ENCODE measurements at regions not wholly inside any gene's neighbourhood (a gene's known extent, or its start where the extent isn't known, plus 50 kb on each side); places are given as distances from the start of the nearest gene placed in this dataset.

GRCh38 chr11:45037434-45038005, 86.8 kb upstream of the TP53I11 start:
- no peak for DNase-seq

DNA sequence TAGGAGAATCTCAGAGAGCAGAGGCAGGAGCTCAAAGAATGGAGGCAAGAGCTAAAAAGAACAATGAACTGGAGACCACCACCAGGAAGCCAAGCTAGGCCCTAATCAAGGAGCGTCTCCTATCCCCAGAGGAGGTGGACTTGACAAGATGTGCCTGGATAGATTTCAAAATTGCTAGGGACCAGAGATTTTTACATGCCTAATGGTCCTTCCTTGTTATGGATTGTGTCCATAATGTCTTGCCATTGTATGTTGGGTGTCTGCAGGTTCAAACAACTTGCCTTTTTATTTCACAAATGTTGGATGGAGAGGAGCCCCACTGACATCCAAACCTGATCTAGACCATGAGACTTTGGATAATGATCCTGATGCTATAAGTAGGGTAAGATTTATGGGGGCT, 88.2 kb upstream of the TP53I11 start:
- DNase-seq, result no peak

DNA sequence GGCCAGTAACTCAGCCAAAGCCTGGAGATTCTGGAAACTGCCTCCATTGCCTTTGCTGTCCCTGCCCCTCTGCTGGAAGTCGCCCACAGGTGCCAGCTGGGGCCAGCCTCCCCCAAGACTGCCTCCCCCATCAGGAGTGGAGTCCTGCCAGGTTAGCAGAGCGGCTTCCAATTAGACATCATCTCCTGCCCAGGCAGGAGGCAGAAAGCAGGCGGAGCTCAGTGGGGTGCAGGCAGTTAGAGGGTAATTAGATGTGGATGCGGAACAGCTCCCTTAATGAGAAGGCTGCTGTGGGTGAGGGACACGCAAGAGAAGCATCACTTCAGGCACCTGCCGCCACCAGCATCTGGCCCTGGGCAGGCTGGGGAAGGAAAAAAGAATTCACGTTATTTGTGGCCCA, 90.9 kb upstream of the TP53I11 start:
- DNase-seq, result no peak

GRCh38 chr11:45042560-45042959, 91.9 kb upstream of the TP53I11 start:
- DNase-seq, result no peak

DNA sequence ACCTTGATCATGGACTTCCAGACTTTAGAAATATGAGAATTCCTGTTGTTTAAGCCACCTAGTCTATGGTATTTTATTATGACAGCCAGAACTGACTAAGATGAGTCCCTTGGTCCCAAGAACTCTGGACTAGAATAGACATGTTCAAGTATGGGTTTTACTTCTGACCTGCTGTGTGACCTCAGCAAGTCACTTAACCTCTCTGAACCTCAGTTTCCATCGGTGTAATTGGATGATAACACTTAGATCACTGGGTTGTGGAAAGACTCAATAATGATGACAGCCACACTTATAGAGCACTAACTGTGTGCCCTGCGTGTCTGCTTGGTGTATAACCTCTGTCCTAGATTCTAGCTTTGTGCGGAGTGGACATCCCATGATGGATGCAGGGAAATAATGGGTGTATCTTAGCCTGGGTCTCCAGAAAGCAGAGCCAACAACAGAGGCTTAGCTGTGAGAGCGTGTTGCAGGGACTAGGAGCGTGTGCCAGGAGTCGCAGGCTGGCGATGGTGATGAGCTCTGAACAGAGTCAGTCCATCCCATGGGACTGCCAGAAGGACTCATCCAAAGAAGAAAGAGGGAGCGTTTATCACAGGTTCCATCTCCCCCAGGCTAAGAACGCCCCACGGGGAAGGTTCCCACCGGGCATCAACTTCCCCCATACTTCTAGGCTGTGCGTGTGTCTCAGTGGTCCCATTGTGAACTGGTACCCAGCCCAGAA, 93.2 kb upstream of the TP53I11 start:
- DNase-seq, result no peak

DNA sequence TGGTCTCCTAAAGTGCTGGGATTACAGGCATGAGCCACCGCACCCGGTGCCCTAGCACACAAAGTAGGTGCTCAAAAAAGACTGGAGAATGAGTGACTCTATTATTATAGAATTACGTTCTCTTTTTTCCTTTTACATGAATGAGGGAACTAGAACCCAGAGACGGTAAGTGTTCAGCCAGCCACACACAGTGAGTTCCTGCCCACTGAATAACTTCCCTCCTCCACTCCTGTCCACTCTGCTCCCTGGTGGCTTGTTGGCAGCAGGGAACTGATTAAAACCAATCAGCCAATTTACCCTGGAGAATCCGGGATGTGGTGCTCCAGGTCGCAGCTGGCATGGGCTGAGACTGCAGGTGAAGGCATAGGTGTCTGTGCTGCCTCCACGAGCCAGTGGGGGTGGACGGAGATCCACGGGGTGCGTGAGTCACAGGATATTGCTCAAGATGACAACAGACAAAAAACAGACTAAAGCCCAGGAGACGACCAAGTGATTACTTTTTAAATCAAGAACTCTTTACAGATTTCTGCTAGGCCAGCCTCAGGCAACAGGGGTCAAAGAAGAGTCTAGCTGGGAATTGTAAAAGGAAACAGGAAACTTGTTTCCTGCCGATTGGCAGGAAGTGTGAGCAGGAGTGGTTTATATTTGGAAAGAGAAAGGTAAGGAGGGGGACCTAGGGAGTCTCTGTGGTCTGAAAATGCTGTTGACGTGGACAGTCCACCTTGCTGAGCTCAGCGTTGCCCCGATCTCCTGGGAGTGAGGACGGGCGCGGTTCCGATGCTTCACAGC, 95.2 kb upstream of the TP53I11 start:
- no peak for DNase-seq

DNA sequence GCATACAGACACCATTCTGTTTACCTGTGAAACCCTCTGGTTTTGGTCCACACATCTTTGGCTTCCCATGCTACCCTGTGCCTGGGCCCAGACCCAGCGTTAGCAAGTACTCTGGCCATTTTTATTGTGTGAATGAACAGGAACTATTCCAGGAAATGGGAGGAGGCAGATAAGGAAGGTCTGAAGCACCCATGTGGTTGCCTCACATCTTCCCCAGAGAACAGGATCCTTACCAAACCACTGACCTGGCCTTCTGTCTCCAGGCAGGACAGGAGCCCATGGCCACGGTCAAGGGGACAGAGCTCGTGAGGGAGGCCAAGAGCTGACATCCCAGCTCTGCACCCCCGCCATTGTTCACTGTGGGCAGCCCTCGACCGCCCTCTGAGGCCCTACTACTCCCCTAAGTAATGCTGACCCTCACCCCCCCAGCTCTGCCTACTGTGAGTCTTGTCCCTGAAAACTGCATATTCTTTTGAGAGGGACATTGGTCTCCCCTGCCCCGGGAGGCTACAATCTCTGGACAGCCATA, 97.7 kb upstream of the TP53I11 start:
- no peak for DNase-seq

DNA sequence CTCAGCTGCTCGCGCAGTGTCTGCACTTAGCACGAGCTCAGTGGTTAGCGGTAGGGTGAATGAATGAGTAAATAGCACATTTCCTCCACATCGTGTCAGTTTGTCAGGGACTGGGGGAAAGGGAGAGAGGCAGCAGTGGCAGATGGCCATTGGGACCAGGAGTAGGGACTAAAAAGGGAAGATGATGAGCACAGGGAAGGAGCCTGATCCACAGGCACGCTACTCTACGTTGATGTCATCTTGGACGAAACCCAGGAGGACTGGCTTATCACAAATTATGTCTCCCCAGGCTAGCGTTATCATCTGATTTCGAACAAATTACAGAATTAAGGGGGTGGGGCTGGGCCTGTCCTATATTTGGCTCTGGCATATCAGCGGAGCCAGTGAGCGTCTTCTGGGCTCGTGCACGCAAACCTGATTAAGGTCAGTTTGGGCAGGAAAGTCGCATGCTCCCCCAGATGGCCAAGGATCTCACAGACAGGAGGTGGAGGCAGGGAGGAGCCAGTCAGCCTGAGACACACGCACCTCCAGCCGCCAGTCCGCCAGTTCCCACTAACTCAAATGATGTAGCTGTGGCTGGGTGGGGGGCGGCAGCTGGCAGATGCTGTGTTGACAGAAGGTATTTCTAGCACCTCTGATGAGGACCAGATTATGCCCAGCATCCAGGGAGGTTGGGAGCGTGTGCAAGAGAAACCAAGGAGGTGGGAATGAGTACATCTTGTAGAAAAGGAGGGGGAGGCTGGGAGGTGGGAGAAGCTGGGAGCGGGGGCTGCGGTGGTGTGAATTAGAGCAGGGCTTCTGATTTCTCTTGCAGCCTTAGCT, 97.4 kb upstream of the PRDM11 start:
- DNase-seq, result no peak

DNA sequence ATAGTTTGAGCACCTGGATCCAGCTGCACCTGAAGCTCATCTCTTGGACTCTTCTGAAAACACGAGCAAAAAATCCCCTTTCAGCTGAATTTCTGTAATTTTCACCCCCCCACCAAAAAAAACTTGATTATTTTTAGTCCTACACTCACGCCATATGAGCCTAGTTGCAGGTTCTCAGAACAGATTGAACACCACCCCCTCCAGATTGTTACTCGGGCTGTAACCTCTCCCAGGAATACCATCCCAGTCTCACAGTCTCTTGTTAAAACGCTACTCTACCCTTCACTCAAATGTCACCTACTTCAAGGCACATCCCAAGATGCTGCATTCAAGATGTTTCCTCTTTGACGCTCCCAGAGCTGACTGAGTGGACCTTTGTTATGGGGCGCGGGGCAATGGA, 96.3 kb upstream of the PRDM11 start:
- no peak for DNase-seq

- no peak for DNase-seq
These were observed 94.8 kb upstream of the PRDM11 start for GRCh38 chr11:45051621-45052020.

DNA sequence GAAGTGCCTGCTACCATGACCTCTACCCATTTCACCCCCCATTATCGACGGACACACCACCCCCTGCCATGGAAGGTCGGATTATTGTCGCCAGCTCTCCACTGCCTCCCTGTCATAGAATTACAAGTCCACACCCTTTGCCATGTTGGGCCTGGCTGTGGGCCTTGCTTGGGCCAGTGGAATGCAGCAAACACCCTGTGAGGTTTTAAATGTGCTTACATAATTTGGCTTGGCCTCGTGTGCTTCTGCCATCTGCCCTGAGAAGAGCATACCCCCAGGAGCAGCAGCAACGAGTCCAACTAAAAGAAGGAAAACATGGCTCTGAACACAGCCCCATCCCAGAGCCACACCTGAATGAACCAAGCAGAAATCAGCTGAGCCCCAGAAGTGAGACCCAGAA, 94.1 kb upstream of the PRDM11 start:
- DNase-seq, result no peak

- no peak for DNase-seq
These were observed 92.5 kb upstream of the PRDM11 start for GRCh38 chr11:45053736-45054446.

GRCh38 chr11:45054956-45055355, 91.5 kb upstream of the PRDM11 start:
- no peak for DNase-seq

DNA sequence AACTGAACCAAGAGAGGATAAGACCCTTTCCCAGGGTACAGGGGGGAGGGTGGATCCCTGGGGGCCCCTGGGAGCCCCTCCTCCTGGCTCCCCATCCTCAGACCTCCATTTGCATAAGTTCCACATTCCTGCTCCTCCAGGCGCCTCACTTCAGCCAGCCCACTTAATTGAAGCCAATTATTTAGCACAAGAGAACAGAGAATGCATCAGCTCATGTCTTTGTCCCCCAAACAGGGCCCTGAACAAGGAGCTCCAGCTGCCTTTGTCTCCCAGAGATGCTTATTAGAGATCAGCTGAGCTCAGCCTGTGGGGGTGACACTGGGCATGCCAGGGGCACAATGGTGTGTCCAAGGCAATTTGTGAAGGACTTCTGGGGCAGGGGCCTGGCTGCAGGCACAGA, 89.9 kb upstream of the PRDM11 start:
- DNase-seq, result no peak

- no peak for DNase-seq
These were observed 88.3 kb upstream of the PRDM11 start for GRCh38 chr11:45057938-45058646.

GRCh38 chr11:45058647-45058950, 87.8 kb upstream of the PRDM11 start:
- no peak for DNase-seq

- DNase-seq, result no peak
These were observed 85.7 kb upstream of the PRDM11 start for GRCh38 chr11:45060707-45061106.

DNA sequence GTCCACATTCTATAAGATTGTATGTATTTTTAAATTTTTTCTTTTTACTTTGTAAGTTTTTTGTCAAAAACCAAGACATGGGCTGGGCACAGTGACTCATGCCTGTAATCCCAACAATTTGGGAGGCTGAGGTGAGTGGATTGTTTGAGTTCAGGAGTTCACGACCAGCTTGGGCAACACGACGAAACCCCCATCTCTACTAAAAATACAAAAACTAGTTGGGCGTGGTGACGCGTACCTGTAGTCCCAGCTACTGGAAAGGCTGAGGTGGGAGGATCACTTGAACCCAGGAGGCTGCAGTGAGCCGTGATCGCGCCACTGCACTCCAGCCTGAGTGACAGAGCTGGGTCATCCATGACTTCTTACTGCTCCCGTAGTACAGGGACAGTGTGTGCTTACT, 84.8 kb upstream of the PRDM11 start:
- DNase-seq, result no peak

- DNase-seq, result no peak
These were observed 84.3 kb upstream of the PRDM11 start for GRCh38 chr11:45062115-45062514.

DNA sequence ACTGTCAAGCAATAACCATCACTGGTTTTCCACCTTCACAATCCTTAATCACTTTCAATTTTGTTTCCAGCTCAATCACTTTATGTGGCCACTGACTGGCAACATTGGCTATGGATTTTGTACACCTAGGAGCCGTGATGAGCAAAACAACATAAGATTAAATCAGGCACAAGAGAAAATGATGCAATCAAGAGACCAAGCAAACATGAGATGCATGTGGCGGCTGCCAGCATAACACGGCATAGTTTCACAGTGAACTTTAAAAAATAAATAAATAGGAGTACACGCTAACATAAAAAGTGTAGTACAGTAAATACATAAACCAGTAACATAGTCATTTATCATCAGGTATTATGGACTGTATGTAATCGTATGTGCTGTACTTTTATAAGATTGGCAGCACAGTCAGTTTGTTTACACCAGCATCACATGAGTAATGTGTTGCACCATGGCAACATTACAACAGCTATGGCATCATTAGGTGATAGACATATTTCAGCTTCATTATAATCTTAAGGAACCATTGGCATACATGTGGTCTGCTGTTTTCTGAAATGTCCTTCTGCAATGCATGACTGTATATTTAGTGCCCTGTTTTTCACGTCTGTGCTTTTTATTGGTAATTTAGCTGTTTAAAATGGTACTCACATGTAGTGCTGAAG, 83.3 kb upstream of the PRDM11 start:
- DNase-seq, result no peak

DNA sequence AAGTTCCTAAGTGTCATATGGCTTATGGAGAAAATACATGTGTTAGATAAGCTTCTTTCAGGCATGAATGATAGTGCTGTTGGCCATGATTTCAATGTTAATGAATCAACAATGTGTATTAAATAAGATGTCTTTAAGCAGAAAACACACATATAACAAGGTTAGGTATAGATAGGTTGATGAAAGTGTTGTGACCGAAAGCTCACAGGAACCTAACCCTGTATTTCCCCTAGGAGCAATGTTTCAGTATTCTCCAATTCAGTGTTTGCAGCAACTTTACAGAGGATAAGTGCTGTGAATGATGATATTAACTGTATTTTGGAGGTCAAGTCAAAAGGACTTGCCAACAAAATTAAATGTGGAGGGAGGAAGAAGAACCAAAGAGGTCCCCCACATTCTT, 82.8 kb upstream of the PRDM11 start:
- DNase-seq, result no peak

Measured in activated naive CD4-positive, alpha-beta T cell (primary cell).